ENCODE measurements at regions not wholly inside any gene's neighbourhood (a gene's known extent, or its start where the extent isn't known, plus 50 kb on each side); places are given as distances from the start of the nearest gene placed in this dataset.

DNA sequence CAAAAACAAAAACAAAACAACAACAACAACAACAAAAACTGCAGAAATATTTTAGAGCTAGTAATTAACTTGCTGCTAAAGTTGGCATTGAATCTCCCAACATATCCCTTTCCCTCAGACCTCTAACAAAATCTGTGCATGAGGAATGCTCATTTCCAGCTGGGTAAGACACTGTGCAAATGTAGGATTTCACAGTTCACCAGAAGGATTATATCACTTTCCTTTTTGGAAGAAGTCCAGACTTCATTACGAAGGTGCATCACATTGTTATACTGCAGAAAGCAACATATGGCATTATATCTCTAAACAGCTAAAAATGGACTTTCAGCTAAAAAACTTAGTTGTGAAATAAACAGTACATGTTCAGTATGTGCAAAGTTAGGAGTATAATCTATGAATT, 341.8 kb downstream of the FSCB start:
- TF ChIP-seq CTCF (IDR thresholded peaks at IDR 0.05): no peak
- TF ChIP-seq POLR2A (IDR thresholded peaks at IDR 0.05): no peak

Measured in lower leg skin (tissue), 3 donors.